CD14-positive monocyte (primary cell): ENCODE measurements at regions not wholly inside any gene's neighbourhood (a gene's known extent, or its start where the extent isn't known, plus 50 kb on each side); places are given as distances from the start of the nearest gene placed in this dataset.
A peak's percentile ranks its signal among the peaks of the same experiment; 100 is the strongest.

Source experiments
- DNase-seq, 3 donors: peaks; one replicate each; pipeline ENCODE4 v3.0.0-alpha.2; 2011 to 2022
- H2AFZ ChIP-seq: 2 replicates; pipeline ENCODE4 v1.6.0; 2012; ENCODE audit warnings: mild to moderate bottlenecking, low read depth, low read length, inconsistent platforms; ENCODE audit not compliant: insufficient read depth, poor library complexity, severe bottlenecking
- H3K27ac ChIP-seq, 2 donors: 1 replicate in 1 of 2; 2 replicates in 1 of 2; pipeline ENCODE4 v1.5.1; 2012 to 2013; ENCODE audit warnings: low read length in 2 of 2, control low read depth in 1 of 2, inconsistent platforms in 1 of 2, low read depth in 1 of 2, mild to moderate bottlenecking in 1 of 2
- H3K27me3 ChIP-seq, 2 donors: one replicate each; pipeline versions ENCODE4 v1.6.0 to v1.6.1; 2011 to 2013; ENCODE audit warnings: low read length in 2 of 2; ENCODE audit not compliant: control insufficient read depth in 2 of 2, insufficient read depth in 2 of 2
- H3K36me3 ChIP-seq, 2 donors: replicated peaks in 1 of 2; 1 replicate in 1 of 2; 2 replicates in 1 of 2; pipeline versions ENCODE4 v1.5.1 to v1.6.1; 2012 to 2013; ENCODE audit warnings: low read length in 2 of 2, control low read depth in 1 of 2, inconsistent platforms in 1 of 2, mild to moderate bottlenecking in 1 of 2; ENCODE audit not compliant: insufficient read depth in 2 of 2, control insufficient read depth in 1 of 2
- H3K4me1 ChIP-seq, 2 donors: 1 replicate in 1 of 2; 2 replicates in 1 of 2; pipeline versions ENCODE4 v1.5.1 to v1.6.1; 2012 to 2013; ENCODE audit warnings: low read length in 2 of 2, control low read depth in 1 of 2, inconsistent platforms in 1 of 2, mild to moderate bottlenecking in 1 of 2, moderate library complexity in 1 of 2; ENCODE audit not compliant: insufficient read depth in 2 of 2, control insufficient read depth in 1 of 2
- H3K4me2 ChIP-seq: replicated peaks from 2 replicates; pipeline ENCODE3; 2012; ENCODE audit warnings: low read length, moderate library complexity, mild to moderate bottlenecking; ENCODE audit not compliant: poor library complexity, severe bottlenecking; ENCODE audit errors: extremely low read depth
- H3K4me3 ChIP-seq, 3 experiments: fragments of 200-600 bp in 1 of 3; sonication (generic) in 1 of 3; replicated peaks in 1 of 3; 1 replicate in 2 of 3; 2 replicates in 1 of 3; pipeline ENCODE4 v1.5.1; 2011 to 2013; ENCODE audit warnings: low read length in 3 of 3, mild to moderate bottlenecking in 3 of 3, control low read depth in 2 of 3, low read depth in 2 of 3, inconsistent platforms in 1 of 3, moderate library complexity in 1 of 3
- H3K79me2 ChIP-seq: 2 replicates; pipeline ENCODE4 v1.6.0; 2012; ENCODE audit warnings: mild to moderate bottlenecking, control low read depth, inconsistent platforms, low read length, moderate library complexity; ENCODE audit not compliant: insufficient read depth
- H3K9ac ChIP-seq: 2 replicates; pipeline ENCODE4 v1.6.0; 2017; ENCODE audit warnings: low read length, mild to moderate bottlenecking; ENCODE audit not compliant: insufficient read depth, poor library complexity, severe bottlenecking
- H3K9me3 ChIP-seq, 2 donors: replicated peaks in 1 of 2; 1 replicate in 1 of 2; 2 replicates in 1 of 2; pipeline versions ENCODE4 v1.5.1 to v1.6.1; 2012 to 2013; ENCODE audit warnings: low read length in 2 of 2, control low read depth in 1 of 2; ENCODE audit not compliant: control insufficient read depth in 1 of 2, insufficient read depth in 1 of 2
- H4K20me1 ChIP-seq: 2 replicates; pipeline ENCODE4 v1.6.0; 2012; ENCODE audit warnings: mild to moderate bottlenecking, low read length, control low read depth, moderate library complexity; ENCODE audit not compliant: insufficient read depth
- H3K27ac Mint-ChIP-seq, 7 donors: one replicate each; pipeline ENCODE4 v1.8.0; 2020; ENCODE audit warnings: mild to moderate bottlenecking in 7 of 7, mixed read lengths in 7 of 7, moderate library complexity in 6 of 7, inconsistent platforms in 2 of 7
- H3K27me3 Mint-ChIP-seq, 3 donors: one replicate each; pipeline ENCODE4 v1.8.0; 2021 to 2022; ENCODE audit warnings: low read depth in 3 of 3, mild to moderate bottlenecking in 3 of 3, mixed read lengths in 3 of 3, moderate library complexity in 3 of 3, inconsistent platforms in 1 of 3
- H3K36me3 Mint-ChIP-seq, 2 donors: one replicate each; pipeline ENCODE4 v1.8.0; 2020; ENCODE audit warnings: mixed read lengths in 2 of 2, inconsistent platforms in 1 of 2, mild to moderate bottlenecking in 1 of 2
- H3K4me1 Mint-ChIP-seq: one replicate; pipeline ENCODE4 v1.8.0; 2020; ENCODE audit warnings: mild to moderate bottlenecking, mixed read lengths
- H3K4me3 Mint-ChIP-seq, 2 donors: one replicate each; pipeline ENCODE4 v1.8.0; 2020; ENCODE audit warnings: mild to moderate bottlenecking in 2 of 2, mixed read lengths in 2 of 2, moderate library complexity in 1 of 2
- H3K9me3 Mint-ChIP-seq, 7 donors: one replicate each; pipeline ENCODE4 v1.8.0; 2020 to 2022; ENCODE audit warnings: mixed read lengths in 7 of 7, mild to moderate bottlenecking in 6 of 7, moderate library complexity in 6 of 7, inconsistent platforms in 2 of 7
- CTCF ChIP-seq: fragments of 200-600 bp; IDR thresholded peaks from one replicate; pipeline ENCODE4 v1.8.0; 2022; ENCODE audit warnings: antibody characterized with exemption, mild to moderate bottlenecking
- WGBS: methylation state at CpG from one replicate; pipeline ENCODE4 v1.1.5; 2013; ENCODE audit warnings: missing lambda C conversion rate; ENCODE audit not compliant: insufficient coverage; 5-methylcytosine and 5-hydroxymethylcytosine counted together
- intact Hi-C, 2 donors: fragments of 100-400 bp; cut with micrococcal nuclease; formaldehyde crosslinking; loops; one replicate each; pipeline versions ENCODE4 v1.15.0 to v1.15.1; 2023

GRCh38 chr5:5883146-5883545 lies 460.7 kb downstream of the ICE1 start:
- Histone ChIP-seq H3K4me3 (no peak overlapping the region), H3K27me3 (no peaks in the 10 kb centered on the region), H4K20me1 (no peaks in the 10 kb centered on the region), H3K4me2 (no peak overlapping the region), H3K36me3 (no peaks in the 10 kb centered on the region), H2AFZ (no peak overlapping the region), H3K9ac (no peak overlapping the region), H3K79me2 (no peaks in the 10 kb centered on the region), H3K4me1 (no peaks in the 10 kb centered on the region), H3K9me3 (no peaks in the 10 kb centered on the region), H3K27ac (no peak overlapping the region)
- DNase-seq: no peak
- no peaks in the 10 kb centered on the region for H3K4me1 Mint-ChIP-seq
- intact Hi-C loops: no loop called here
- H3K9me3 Mint-ChIP-seq: peaks cover 0 to 3% (median 0%) of the 10 kb centered on the region in 7 donors
- 72% methylated on average over 5 of the region's 5 CpGs for WGBS
- no peak overlapping the region for H3K27ac Mint-ChIP-seq
- no peak overlapping the region for H3K4me3 Mint-ChIP-seq
- no peak for TF ChIP-seq CTCF
- H3K36me3 Mint-ChIP-seq: no peaks in the 10 kb centered on the region
- peaks cover 3 to 10% (median 6%) of the 10 kb centered on the region in 3 donors for H3K27me3 Mint-ChIP-seq

- Histone ChIP-seq H3K27me3 (no peaks in the 10 kb centered on the region), H3K27ac (no peak overlapping the region), H2AFZ (no peak overlapping the region), H3K4me1 (no peaks in the 10 kb centered on the region), H3K79me2 (no peaks in the 10 kb centered on the region), H3K9ac (no peak overlapping the region), H4K20me1 (no peaks in the 10 kb centered on the region), H3K36me3 (no peaks in the 10 kb centered on the region), H3K9me3 (no peaks in the 10 kb centered on the region), H3K4me2 (no peak overlapping the region), H3K4me3 (no peak overlapping the region)
- TF ChIP-seq CTCF: no peak
- Mint-ChIP-seq H3K27me3 (peaks cover 3 to 9% (median 6%) of the 10 kb centered on the region in 3 donors), H3K36me3 (no peaks in the 10 kb centered on the region), H3K27ac (no peak overlapping the region), H3K9me3 (peaks cover 0 to 3% (median 0%) of the 10 kb centered on the region in 7 donors), H3K4me1 (no peaks in the 10 kb centered on the region), H3K4me3 (peak overlapping the region in 1 of 2 donors; percentile 24)
- no peak for DNase-seq
- intact Hi-C loops: no loop called here
- 66% methylated on average over 2 of the region's 6 CpGs for WGBS
These were observed 460.2 kb downstream of the ICE1 start for GRCh38 chr5:5882706-5883105.
